Stimulated activated CD4-positive, alpha-beta T cell treated with anti-CD3 and anti-CD28 coated beads, TNF-alpha, amount 100 ng/mL, for 1 hour (primary cell): ENCODE measurements at regions not wholly inside any gene's neighbourhood (a gene's known extent, or its start where the extent isn't known, plus 50 kb on each side); places are given as distances from the start of the nearest gene placed in this dataset.
"Not testable (repeated sequence)": the region's sequence is repeated elsewhere in the genome, so short reads cannot be mapped to it uniquely, and the experiment has no call there.

ENCODE experiments used
- DNase-seq, 3 donors: peaks; one replicate each; pipeline ENCODE4 v3.0.0-alpha.2; 2020; ENCODE audit warnings: low read depth in 3 of 3, low spot score in 1 of 3

- no peak for DNase-seq
These were observed 203.6 kb downstream of the SH2D4B start for GRCh38 chr10:80741278-80741677.

- DNase-seq = no peak
These were observed 212.6 kb downstream of the SH2D4B start for GRCh38 chr10:80750268-80750667.

- DNase-seq = no peak
These were observed 214.2 kb downstream of the SH2D4B start for GRCh38 chr10:80751940-80752339.

GRCh38 chr10:80753612-80754011 lies 215.9 kb downstream of the SH2D4B start:
- DNase-seq = no peak

- DNase-seq = no peak
These were observed 218.2 kb downstream of the SH2D4B start for GRCh38 chr10:80755893-80756292.

- DNase-seq = no peak
These were observed 222.0 kb downstream of the SH2D4B start for GRCh38 chr10:80759693-80760092.

GRCh38 chr10:80760914-80761371 lies 223.2 kb downstream of the SH2D4B start:
- no peak for DNase-seq

- DNase-seq = no peak
These were observed 230.3 kb downstream of the SH2D4B start for GRCh38 chr10:80767963-80768362.

- no peak for DNase-seq
These were observed 232.0 kb downstream of the SH2D4B start for GRCh38 chr10:80769700-80770160.

GRCh38 chr10:80770239-80770638 lies 232.5 kb downstream of the SH2D4B start:
- DNase-seq = no peak

GRCh38 chr10:80771285-80771684 lies 233.6 kb downstream of the SH2D4B start:
- DNase-seq = no peak

GRCh38 chr10:80771902-80772555 lies 234.3 kb downstream of the SH2D4B start:
- no peak for DNase-seq

- no peak for DNase-seq
These were observed 234.9 kb downstream of the SH2D4B start for GRCh38 chr10:80772596-80772995.

- no peak for DNase-seq
These were observed 247.0 kb downstream of the SH2D4B start for GRCh38 chr10:80784695-80785094.

GRCh38 chr10:80786322-80786721 lies 248.6 kb downstream of the SH2D4B start:
- DNase-seq = no peak

- DNase-seq = no peak
These were observed 250.2 kb downstream of the SH2D4B start for GRCh38 chr10:80787952-80788351.

GRCh38 chr10:80794994-80795393 lies 257.3 kb downstream of the SH2D4B start:
- no peak for DNase-seq

- DNase-seq = no peak
These were observed 267.8 kb downstream of the SH2D4B start for GRCh38 chr10:80805343-80806020.

- DNase-seq = no peak
These were observed 276.5 kb downstream of the SH2D4B start for GRCh38 chr10:80814147-80814652.

GRCh38 chr10:80829151-80829550 lies 291.4 kb downstream of the SH2D4B start:
- DNase-seq = no peak

GRCh38 chr10:80829562-80829961 lies 291.9 kb downstream of the SH2D4B start:
- no peak for DNase-seq

GRCh38 chr10:80832693-80833092 lies 295.0 kb downstream of the SH2D4B start:
- not testable (repeated sequence) for DNase-seq
